LNCAP (cell line): ENCODE measurements at regions not wholly inside any gene's neighbourhood (a gene's known extent, or its start where the extent isn't known, plus 50 kb on each side); places are given as distances from the start of the nearest gene placed in this dataset.

ENCODE experiments used
- TF ChIP-seq, protein P1 (sequence below): fragments of 450-650 bp; IDR thresholded peaks from 2 replicates; pipeline ENCODE4 v1.5.1; 2017; ENCODE audit warnings: mild to moderate bottlenecking

DNA sequence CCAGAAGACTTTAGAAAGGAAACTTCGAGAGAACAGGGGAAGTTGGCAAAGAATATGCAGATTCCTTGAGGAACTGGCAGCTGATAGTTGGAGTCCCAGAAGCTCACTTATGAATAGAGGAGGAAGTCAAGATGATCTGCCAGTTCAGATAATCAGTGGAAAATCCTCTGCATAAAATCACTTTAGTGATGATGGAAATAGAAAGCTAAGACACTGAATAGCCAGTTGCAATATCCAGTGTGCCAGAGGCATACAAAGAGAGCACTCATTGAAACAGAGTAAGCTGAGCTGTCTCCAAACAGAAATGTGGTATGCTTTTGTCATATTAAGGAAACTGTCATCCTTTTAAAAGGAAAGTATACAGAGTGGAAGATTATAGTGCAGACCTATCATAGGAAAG, 1207.6 kb downstream of the OTOL1 start:
- TF ChIP-seq, protein P1, sequence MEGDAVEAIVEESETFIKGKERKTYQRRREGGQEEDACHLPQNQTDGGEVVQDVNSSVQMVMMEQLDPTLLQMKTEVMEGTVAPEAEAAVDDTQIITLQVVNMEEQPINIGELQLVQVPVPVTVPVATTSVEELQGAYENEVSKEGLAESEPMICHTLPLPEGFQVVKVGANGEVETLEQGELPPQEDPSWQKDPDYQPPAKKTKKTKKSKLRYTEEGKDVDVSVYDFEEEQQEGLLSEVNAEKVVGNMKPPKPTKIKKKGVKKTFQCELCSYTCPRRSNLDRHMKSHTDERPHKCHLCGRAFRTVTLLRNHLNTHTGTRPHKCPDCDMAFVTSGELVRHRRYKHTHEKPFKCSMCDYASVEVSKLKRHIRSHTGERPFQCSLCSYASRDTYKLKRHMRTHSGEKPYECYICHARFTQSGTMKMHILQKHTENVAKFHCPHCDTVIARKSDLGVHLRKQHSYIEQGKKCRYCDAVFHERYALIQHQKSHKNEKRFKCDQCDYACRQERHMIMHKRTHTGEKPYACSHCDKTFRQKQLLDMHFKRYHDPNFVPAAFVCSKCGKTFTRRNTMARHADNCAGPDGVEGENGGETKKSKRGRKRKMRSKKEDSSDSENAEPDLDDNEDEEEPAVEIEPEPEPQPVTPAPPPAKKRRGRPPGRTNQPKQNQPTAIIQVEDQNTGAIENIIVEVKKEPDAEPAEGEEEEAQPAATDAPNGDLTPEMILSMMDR = no peak

DNA sequence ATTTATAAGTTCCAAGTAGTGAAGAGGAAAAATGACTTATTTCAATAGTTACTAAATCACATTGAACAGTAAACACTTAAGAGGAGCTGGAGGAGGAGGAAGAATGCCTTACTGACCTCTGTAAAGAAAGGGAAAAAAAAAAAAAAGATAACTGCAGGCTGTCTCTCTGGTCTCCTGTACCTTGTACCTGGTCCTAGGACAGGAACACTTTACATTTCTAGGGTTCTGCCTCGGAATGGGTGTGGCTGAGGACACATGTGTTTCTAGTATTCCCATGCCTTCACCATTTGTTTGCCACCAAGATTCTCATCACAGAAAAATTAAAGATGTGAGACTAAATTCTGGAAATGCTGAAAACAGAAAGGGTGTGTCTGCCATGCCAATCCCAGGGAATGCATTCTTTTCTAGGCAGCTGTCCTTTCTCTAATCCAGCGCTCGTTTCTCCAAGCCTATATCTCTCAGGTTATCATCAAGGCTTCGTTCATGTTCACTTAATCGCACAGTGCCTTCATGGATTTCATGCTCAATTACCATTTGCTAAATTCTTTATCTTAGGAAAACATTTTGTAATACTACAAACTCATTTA, 1208.3 kb downstream of the OTOL1 start:
- TF ChIP-seq, protein P1 = no peak

DNA sequence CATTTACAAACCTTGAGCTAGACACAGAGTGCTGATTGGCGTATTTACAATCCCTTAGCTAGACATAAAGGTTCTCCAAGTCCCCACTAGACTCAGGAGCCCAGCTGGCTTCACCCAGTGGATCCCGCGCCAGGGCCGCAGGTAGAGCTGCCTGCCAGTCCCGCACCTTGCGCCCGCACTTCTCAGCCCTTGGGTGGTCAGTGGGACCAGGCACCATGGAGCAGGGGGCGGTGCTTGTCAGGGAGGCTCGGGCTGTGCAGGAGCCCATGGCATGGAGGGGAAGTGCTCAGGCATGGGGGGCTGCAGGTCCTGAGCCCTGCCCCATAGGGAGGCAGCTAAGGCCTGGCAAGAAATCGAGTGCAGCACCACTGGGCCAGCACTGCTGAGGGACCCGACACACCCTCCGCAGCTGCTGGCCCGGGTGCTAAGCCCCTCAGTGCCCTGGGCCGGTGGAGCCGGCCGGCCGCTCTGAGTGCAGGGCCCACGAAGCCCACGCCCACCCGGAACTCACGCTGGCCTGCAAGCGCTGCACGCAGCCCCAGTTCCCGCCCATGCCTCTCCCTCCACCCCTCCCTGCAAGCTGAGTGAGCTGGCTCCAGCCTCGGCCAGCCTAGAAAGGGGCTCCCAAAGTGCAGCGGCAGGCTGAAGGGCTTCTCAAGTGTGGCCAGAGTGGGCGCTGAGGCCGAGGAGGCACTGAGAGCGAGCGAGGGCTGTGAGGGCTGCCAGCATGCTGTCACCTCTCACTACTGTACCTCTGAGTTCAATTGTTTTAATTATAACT, 1213.9 kb downstream of the OTOL1 start:
- TF ChIP-seq, protein P1 = no peak

- TF ChIP-seq, protein P1 = no peak
These were observed 1222.1 kb downstream of the OTOL1 start for GRCh38 chr3:162718697-162719096.

GRCh38 chr3:162719684-162720341, 1223.2 kb downstream of the OTOL1 start:
- TF ChIP-seq, protein P1 = no peak

DNA sequence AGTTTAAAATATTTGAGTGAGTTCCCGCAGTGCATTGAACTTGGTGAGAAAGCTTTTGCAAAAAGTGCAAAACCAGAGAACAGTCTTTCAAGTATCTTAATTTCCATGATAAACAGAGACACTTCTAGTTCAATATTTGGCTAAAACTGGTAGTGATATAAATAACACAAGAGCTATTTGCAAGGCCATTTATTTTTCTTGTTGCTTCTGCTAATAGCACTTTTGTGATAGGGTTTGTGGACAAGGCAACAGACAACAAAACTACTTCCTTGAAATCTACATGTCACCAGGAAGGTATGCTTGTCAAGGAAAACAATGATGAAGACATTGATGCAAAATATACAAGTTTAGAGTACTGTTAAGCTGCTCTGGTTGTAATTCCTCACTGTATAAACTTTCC, 1225.1 kb downstream of the OTOL1 start:
- TF ChIP-seq, protein P1 = no peak

DNA sequence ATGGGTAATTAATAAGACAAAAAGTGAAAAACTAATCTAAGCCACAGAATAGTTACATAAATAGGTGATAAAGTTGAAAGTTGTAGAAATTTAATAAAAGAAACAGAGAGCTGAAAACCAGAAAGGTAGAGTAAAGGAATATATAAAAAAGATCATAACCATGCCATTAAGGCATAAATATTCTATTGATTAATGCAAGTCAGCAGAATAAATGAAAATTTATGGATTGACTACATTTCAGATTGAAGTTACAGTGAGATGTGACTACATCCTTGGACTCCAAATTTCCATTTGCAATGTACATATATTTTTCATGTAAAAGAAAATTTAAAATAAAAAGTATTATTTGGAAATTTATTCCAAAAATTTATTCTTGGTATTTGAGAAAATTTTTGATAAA, 1225.7 kb downstream of the OTOL1 start:
- TF ChIP-seq, protein P1 = no peak
